ENCODE measurements at regions not wholly inside any gene's neighbourhood (a gene's known extent, or its start where the extent isn't known, plus 50 kb on each side); places are given as distances from the start of the nearest gene placed in this dataset.
A peak's percentile ranks its signal among the peaks of the same experiment; 100 is the strongest.
"Not testable (repeated sequence)": the region's sequence is repeated elsewhere in the genome, so short reads cannot be mapped to it uniquely, and the experiment has no call there.

DNA sequence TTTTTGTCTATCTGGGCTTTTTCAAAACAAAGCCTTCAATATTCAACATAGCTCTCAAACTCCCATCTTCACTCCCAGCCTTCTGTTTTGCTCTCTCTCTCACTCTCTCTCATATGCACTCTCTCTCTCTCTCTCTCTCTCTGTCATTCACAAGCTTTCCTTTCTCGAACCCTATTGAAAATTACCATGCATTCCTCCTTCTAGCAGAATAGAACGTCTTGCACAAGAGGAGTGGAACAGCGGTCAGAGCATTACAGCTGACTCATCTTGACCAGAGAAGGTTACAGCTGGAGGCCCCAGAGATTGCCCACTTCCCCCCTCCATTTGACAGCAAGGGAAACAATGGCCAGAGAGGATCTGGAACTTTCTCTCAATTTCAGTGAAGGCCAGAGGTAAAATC is 51.0 kb upstream of the LIFR start:
- DNase-seq (ENCODE audit: low read depth): peak; percentile 89

DNA sequence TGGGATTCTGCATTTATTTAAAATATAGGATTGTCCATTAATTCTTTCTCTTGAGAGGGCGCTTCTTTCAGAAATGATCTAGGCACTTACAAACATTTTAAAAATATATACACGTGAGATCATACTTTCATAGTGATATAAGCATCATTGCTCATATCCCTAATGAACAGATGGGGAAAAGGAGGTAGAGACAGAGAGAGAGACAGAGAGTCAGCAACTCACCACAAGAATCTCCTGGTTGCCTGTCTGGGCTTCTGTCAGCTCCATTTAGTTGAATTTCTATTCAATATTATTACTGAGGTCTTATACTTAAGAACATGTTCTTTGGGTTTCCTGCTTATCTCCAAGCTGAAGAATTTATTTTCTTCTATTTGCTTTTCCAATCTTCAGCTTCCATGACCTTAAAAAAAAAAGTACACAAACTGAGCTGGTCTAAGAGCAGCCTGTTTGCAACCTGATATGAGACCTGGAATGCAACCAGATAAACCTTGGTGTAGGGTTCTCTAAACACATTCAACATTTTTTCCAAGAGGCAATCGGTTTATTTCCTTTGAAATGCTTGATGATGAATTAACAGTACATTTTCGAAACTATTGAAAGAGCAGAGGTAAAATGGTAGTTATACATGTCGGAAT is 51.6 kb upstream of the LIFR start:
- peak; percentile 19 for DNase-seq (ENCODE audit: low read depth)

DNA sequence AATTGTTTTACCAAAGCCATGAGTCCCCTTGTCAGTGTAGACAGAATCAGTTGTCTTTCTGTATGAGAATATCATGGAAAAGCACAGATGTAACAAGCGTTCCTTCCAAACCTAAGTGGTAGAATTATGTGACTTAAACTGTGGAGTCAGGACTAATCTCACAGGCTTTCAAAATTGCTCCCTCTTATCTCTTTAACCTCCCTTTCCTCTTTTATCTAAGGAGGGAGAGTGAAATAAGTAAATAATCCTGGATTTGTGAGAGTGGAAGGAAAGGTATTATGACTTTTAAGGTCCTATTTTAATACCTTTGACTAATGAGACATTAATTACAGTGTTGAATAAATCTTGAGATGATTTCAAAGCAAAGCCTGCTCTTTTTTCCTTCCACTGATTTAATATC is 52.4 kb upstream of the LIFR start:
- no peak for DNase-seq (ENCODE audit: low read depth)

DNA sequence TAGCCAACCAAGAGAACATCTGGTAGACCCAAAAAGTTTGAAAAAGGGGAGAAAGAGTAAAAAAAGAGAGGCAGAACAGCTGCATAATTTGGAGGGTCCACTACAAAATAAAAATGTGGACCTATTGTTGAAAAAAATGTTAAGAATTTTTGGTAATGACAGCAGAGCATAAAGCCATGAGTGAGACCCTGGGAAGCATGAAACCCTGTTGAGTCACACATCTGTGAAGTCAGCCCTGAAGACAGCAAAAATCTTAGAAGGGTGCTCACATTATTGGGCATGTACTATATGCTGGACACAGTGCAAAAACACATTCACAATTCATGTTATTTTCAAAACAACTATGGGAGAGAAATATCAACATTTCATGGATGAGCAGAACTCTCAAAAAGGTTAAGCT is 56.4 kb upstream of the LIFR start:
- peak; percentile 27 for DNase-seq (ENCODE audit: low read depth)

DNA sequence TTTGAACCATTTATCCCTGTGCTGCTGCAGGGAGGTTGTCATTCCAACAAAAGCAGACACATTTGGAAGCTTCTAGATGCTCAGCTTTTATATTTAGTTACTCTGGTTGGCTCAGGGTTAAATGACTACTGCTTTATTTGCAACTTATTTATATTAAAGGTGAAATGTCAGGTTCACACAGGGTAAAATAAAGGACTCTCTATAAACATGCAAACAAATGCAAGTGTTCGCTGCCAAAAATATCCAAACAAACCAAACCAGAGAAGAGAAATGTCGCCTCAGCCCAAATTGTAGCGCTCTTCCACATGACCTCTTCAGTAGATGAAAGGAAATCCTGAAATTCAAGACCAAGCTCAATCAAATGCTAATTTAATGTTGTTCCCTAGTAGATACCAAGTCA is 57.0 kb upstream of the LIFR start:
- no peak for DNase-seq (ENCODE audit: low read depth)

DNA sequence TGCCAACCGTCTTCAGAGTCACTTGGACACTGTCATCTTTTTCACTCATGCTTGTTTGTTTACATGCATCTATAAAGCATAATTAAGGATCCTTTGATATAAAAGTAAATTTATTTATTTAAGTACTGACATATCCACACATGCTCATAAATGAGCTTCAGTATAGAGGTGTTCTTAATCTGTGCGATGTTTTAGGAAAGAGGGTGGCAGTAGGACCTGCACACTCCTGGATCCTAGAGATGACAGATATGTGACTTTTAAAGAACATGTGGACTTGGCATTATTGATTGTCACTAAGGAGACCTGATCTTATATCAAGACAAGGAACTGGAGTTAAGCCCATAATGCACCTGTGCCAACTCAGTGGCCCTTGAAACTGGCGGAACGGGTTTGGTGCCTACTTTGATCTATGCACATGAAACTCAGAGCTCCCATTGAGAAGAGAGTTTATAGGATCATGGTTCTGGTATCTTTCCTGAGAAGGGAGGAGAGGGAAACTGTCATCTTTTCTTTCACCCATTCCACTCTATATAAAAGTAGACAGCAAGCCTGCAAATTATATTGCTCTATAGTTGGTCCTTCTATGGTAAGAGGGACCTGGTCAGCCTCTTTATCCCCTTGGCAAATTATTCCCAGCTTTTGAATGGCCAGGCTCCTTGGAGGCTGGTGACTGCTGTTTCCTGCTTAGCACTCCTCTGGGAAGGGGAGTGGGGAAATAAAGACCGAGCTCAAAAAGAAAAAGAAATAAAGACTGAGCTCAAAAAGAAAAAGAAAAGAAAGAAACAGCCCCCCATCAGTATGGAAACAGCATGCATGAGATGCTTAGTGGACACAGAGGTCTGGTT is 57.8 kb upstream of the LIFR start:
- DNase-seq (ENCODE audit: low read depth): no peak

DNA sequence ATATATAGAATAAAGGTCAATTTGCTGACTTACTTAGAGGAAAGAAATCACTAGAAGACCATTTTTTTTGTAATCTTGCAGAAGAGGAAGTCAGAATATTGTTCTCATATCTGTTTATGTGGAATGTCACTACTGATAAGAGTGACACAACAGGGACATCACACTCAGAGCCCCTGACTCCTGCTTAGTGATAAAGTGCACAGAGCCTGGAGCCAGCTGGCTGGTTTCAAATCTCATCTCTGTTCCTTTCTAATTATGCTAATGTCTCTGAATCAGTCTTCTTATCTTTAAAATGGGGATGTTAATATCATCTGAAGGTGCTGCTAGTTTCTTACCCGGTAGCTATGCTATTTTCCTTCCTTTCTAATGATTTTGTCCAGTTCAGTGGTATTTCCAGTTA is 58.6 kb upstream of the LIFR start:
- DNase-seq (ENCODE audit: low read depth): no peak

DNA sequence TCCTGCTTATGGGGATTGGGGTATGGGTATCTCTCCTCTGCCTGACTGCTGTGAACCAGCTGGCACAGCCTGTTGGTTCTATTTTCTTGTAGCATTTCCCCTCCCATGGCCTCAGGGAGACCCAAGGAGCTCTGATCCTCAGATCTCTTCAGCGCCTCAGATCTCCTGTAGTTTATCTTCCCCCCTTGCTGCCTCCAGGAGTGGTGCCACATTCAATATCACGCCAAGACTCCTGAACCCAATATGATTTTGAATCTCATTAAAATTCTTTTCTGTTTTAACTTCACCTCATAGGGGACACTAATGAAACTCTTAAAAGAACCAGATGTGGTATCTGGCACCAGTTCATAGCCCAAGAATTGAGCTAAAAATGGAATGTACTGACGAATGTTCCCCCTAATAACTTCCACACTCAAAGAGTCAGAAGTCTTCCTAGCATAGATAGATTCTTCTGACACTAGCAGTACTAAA is 59.6 kb upstream of the LIFR start:
- DNase-seq (ENCODE audit: low read depth): peak; percentile 83

DNA sequence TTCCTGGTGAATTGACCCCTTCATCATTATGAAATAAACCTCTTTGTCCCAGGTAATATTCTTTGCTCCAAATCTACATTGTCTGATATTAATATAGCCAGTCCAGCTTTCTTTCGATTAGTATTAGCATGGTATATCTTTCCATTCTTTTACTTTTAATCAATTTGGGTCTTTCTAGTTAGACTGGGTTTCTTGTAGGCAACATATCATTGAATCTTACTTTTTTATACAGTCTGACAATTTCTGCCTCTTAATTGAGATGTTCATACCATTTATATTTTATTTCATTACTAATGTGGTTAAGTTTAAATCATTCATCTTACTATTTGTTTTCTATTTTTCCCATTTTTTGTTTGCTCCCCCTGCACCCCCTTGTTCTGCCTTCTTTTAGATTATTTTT is 61.7 kb upstream of the LIFR start:
- no peak for DNase-seq (ENCODE audit: low read depth)

DNA sequence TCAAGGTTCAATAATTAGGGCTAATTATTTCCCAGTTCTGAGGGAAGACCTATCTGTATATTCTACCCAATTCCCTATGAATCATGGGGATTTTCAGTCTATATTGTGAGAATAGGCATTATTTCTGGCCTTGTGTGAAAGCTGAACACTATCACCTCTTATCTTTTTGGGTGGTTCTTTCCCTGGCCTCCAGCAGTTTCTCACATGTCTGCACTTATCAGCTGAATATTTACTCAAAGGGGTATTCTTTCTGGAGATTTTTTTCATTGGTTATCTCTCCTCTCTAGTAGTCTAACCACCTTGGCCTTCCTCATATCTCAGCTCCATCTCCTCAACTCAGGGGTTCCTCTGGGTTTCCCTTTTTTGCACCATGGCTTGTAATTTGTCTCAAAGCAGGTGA is 64.9 kb upstream of the LIFR start:
- DNase-seq (ENCODE audit: low read depth): no peak

DNA sequence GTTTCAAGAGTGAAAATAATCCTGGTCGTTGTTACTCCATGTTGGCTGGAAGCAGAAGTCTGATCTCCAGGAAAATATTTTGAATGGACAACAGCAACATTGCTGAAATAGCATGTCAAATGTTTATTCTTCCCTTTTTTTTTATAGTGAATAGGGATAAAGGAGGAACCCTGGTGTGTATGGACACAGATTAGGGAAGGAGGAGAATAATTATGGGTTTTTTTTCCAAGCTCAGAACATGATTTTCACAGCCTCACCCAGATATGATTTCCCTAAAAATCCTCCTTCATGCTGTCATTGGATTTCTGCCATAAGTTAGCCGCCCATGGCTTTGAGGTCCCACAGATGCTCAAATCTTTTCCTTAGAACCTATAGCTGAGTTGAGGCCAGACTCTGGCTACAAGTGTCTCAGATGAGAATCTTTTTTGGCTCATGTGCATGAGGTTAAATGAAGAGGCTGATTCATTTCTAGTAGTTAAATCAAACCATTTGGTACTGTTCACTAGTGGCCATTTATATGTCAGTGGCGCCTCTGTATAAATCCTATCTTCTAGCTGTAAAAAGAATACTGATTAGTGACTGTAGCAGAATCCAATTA is 65.5 kb upstream of the LIFR start:
- DNase-seq (ENCODE audit: low read depth): no peak

DNA sequence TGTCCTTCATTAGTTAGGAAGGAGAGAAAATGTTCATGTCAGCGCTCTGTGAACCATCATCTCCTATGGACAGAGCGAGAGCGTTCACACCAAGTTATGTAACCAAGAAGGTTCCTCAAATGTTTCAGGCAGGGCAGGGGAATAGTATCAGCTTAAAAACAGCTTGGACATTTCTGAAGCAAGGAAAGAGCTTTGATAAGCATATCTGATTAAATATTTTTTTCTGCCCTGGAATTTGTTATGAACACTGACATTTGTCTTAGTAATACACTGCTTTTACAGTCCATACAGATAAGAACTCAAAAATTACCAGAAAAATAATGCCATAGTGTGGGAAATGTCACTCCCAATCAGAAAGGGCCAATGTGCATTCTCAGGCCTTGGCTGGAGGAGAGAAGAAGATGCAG is 66.3 kb upstream of the LIFR start:
- DNase-seq (ENCODE audit: low read depth): no peak

DNA sequence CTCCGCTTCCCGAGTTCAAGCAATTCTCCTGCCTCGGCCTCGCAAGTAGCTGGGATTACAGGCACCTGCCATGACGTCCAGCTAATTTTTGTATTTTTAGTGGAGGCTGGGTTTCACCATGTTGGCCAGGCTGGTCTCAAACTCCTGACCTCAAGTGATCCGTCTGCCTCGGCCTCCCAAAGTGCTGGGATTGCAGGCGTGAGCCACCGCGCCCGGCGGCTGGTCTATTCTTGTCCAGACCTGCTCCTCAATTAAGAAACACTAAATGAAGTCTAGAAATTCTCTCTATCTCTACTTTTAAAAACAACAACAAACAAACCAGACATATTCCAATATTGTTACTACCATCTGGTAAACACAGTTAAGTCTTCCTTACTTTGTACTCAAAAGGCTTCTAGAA is 68.1 kb upstream of the LIFR start:
- DNase-seq (ENCODE audit: low read depth): not testable (repeated sequence)

DNA sequence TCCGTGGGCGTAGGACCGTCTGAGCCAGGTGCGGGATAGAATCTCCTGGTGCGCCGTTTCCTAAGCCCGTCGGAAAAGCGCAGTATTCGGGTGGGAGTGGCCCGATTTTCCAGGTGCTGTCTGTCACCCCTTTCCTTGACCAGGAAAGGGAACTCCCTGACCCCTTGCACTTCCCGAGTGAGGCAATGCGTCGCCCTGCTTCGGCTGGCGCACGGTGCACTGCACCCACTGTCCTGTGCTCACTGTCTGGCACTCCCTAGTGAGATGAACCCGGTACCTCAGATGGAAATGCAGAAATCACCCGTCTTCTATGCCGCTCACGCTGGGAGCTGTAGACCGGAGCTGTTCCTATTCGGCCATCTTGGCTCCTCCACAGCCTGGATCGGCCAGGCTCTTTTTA is 74.9 kb upstream of the LIFR start:
- DNase-seq (ENCODE audit: low read depth): not testable (repeated sequence)

DNA sequence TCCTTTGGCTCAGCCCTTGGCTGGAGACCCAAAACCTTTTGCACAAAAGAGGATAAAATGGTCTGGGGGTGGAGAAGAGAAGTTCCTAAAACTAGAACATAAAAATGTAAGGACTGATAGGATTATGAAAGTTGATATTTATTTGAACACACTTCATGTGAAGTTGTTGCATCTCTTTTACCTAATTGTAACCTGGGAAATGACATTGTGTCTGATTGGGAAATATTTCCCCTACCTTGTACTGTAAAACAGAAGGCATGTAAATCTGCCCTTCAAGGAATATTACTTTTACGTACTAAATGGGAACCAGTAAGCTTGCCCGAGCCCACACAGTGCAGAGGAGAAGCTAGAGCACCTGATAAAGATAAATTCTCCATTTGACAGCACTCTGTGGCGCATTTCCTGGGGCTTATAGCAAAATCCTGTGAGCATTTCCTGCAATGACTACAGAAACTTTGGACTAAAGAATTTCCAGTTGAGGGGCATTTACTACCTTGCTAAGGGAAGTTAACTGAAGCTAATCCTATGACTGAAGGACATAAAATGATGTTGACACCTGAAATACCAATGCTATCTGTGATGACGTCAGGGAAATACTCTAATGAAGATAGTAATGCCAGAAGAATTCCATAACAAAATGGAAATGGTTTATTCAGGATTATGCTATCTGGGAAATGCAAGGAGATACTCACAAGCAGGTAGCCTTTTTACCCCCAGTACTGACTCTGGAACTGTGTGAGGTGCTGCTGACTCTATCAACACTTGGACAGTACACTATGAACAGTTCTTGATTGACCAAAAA is 78.3 kb upstream of the LIFR start:
- DNase-seq (ENCODE audit: low read depth): peak; percentile 11

DNA sequence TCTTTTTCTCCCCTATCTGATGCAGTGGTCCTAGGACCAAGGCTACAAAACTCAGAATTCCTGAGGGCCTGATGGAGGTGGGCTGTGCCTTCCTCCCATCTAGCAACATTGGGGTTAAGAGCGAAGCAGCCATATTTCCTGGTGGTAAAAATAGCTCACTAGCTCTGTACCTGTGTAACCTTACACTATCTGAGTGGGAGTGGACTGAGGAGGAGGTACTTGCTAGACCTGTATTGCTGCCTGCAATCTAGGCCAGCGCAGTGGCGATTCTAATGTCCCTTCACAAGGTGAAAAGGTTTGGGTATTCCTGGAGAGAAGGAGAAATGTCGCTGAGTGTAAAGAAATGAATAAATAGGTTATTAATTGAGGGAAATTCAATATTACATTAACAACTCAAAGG is 80.2 kb upstream of the LIFR start:
- DNase-seq (ENCODE audit: low read depth): no peak

DNA sequence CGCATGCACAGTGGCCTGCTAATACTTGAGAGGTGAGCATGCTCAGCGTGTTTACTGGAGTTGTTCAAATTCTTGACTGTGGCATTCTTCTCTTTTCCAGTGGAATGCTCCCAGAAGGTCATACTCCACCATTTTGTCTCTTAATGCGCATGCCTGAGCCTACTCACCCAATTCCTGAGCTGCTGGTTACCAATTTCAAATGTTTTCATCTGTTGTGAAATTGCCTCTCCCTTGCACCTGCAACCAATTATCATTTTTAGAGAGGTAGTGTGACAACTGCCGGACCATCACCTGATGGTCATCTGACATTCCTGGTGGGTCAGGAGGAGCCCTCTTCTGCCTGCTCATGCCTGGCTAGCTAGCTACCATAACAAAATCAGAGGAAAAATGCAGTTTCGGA is 82.2 kb upstream of the LIFR start:
- no peak for DNase-seq (ENCODE audit: low read depth)

DNA sequence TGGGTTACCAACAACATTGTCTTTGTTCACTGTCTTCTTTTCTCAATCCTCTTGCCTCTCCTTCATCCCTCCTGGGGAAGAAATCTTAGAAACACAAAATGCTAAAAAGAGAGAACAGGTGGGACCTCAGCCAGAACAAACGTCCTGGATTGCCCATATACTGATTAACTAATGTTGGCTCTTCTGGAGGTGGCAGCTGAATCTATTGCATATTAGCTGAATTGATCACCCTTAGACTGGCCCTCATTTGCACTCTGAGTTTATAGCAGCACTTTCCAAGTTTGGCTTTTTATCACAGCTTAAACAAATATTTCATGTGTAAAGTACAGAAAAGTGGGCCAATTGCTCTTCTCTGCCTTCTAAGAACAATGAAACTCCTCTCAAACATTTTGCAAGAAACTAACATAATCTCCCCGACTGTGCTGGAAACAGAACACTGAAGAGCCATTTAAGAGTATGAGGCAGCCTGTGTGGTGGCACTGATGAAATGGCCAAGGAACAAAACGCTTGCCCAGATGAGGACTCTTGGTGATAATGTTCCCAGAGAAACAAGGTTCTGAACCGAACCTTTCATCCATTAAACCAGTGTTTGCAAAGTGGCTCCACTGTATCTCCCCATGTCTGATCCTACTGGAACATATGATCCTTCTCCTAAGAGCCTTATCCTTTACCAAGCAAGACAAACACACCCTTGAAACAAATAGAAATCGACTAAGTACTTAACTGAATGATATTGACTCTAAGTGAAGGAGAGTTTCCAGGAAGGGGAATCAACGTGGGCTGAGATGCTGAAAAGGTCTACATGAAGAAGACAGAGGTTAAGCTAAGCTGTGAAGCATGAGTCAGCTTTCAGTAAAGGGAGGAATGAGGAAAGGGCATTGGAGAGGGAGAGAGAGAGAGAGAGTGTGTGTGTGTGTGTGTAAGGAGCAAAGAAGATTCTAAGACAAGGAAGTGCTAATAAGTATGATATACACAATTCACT is 83.2 kb upstream of the LIFR start:
- peak; percentile 9 for DNase-seq (ENCODE audit: low read depth)

DNA sequence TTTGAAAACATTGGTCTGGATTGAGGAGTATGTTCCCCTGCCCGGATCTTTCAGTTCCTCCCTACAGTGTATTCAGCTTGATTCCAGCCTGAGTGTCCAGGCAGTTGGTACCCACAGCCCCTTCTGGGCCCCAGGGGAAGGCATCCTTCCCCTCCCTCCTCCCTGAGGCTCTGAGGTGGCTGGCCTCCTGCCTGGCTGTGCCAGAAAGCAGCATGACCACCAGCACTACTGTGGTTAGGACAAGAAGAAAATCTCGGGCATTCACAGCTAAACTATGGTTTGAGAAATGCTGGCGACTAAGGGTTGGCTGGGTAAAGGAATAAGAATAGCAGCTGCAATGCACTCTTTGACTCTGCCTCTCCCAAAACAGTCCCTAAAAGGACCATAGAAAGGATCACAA is 84.6 kb upstream of the LIFR start:
- no peak for DNase-seq (ENCODE audit: low read depth)

DNA sequence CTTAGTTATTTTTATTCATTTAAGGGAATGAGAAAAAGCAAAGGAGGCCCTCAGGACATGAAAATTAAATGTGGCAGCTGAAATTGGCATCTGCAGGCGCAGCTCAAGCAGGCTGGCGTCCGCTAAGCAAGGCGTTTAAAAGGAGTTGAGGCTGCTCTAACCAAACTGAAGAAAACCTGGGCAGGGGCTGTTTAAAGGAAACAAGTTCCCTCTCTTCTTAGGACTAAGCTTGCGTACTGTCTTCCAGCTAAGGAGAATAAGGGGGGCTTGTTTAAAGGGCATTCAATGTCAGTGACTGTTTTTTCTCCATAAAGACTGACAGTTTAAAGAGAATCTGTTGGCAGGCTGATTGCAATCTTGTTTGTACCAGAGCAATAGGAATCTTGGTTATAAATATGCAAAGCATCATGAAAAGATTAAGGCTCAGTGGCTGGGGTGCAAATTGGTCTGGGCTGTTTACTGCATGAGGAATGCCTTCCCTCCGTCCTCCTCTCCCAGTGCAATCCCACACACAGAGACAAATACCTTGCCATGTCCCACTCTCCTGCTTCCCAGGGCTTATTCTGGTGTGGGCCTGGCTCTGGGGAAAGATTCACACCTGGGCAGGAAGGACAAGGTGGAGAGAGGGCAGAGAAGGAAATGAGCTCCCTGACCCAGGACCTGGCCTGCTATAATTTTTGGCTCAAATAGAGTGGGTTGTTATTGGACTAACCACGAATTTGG is 85.9 kb upstream of the LIFR start:
- DNase-seq (ENCODE audit: low read depth): no peak

DNA sequence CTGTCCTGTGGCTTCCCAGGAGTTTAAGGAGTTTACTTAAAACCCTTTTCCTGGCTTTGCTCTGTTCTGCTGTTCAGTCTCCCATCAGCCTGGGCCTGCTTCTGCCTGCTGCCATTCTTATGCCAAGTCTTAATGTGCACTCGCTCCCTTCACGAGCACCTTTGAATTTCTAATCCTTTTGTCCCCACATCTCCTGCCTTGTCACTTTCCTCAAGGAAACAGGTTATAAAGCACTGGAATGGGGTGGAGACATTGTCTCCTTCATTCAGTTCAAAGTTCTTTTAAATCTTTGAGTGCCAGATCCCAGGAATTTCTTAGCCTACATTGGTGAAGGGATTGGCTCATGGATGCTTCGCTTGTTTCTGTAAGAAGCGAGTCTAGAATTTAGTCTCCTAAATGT is 87.2 kb upstream of the LIFR start:
- DNase-seq (ENCODE audit: low read depth): no peak

Measured in EH (cell line).